ENCODE measurements at regions not wholly inside any gene's neighbourhood (a gene's known extent, or its start where the extent isn't known, plus 50 kb on each side); places are given as distances from the start of the nearest gene placed in this dataset.

DNA sequence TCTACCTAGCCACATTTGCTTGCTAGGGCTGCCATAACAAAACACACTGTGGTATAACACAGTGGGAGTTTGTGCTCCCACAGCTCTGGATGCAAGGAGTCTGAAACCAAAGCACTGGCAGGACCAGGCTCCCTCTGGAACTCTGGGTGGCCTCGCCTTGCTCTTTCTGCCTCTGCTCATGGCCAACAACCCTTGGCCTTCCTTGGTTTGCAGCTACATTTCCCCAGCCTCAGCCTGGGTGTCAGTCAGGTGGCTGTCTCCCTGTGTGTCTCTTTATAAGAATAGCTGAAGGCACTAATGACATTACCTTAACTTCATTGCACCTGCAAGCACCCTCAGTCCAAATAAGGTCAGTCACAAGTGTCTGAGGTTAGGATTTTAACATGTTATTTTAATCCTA is 101.0 kb upstream of the IRX2 start:
- ChIA-PET CTCF (no interaction called here), POLR2A (no interaction called here)
- no peaks in the 10 kb centered on the region for H3K4me1 Mint-ChIP-seq
- Histone ChIP-seq H3K27me3 (replicated peaks in 1 of 4; ENCODE audit: control extremely low read depth in 1 of 4, control insufficient read depth in 3 of 4, insufficient read depth in 4 of 4, low read length in 3 of 4) (no peaks in the 10 kb centered on the region), H3K4me2 (replicated peaks; ENCODE audit: low read depth, low read length, poor library complexity, severe bottlenecking) (no peak overlapping the region), H3K9ac (ENCODE audit: low read length) (no peak overlapping the region), H3K27ac (ENCODE audit: low read length in 2 of 2) (no peak overlapping the region), H3K79me2 (ENCODE audit: control insufficient read depth, insufficient read depth, low read length) (no peaks in the 10 kb centered on the region), H3K4me3 (ENCODE audit: control extremely low read depth in 1 of 5, extremely low read depth in 1 of 5, insufficient read depth in 1 of 5, low read depth in 2 of 5, low read length in 4 of 5) (no peak overlapping the region), H4K20me1 (ENCODE audit: control insufficient read depth, insufficient read depth, low read length, poor library complexity, severe bottlenecking) (no peaks in the 10 kb centered on the region), H2AFZ (ENCODE audit: insufficient read depth, low read depth, low read length, poor library complexity, severe bottlenecking) (no peak overlapping the region), H3K36me3 (replicated peaks in 1 of 2; ENCODE audit: control extremely low read depth in 1 of 2, control insufficient read depth in 1 of 2, extremely low read depth in 1 of 2, insufficient read depth in 2 of 2, low read length in 1 of 2) (no peaks in the 10 kb centered on the region), H3K9me3 (ENCODE audit: control extremely low read depth in 1 of 3, control insufficient read depth in 2 of 3, insufficient read depth in 1 of 3, low read length in 2 of 3) (peaks cover 0 to 6% (median 0%) of the 10 kb centered on the region in 3 donors), H3K4me1 (ENCODE audit: control insufficient read depth in 2 of 2, insufficient read depth in 2 of 2, low read length in 2 of 2) (no peaks in the 10 kb centered on the region)
- TF ChIP-seq, protein P1, sequence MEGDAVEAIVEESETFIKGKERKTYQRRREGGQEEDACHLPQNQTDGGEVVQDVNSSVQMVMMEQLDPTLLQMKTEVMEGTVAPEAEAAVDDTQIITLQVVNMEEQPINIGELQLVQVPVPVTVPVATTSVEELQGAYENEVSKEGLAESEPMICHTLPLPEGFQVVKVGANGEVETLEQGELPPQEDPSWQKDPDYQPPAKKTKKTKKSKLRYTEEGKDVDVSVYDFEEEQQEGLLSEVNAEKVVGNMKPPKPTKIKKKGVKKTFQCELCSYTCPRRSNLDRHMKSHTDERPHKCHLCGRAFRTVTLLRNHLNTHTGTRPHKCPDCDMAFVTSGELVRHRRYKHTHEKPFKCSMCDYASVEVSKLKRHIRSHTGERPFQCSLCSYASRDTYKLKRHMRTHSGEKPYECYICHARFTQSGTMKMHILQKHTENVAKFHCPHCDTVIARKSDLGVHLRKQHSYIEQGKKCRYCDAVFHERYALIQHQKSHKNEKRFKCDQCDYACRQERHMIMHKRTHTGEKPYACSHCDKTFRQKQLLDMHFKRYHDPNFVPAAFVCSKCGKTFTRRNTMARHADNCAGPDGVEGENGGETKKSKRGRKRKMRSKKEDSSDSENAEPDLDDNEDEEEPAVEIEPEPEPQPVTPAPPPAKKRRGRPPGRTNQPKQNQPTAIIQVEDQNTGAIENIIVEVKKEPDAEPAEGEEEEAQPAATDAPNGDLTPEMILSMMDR (IDR thresholded peaks at IDR 0.05), result no peak
- TF ChIP-seq EZH2 (IDR thresholded peaks at IDR 0.05; ENCODE audit: borderline replicate concordance, insufficient read depth, low read depth, low read length, poor library complexity, severe bottlenecking), result no peak
- no peaks in the 10 kb centered on the region for H3K27me3 Mint-ChIP-seq
- ATAC-seq (ENCODE audit: low read depth) (no peak), DNase-seq (no peak)
- WGBS (ENCODE audit: insufficient coverage), result 78% methylated on average over 1 of the region's 1 CpG
- intact Hi-C loops (cut with micrococcal nuclease), result no loop called here
- H3K4me3 Mint-ChIP-seq, result no peak overlapping the region
- peaks cover 6% of the 10 kb centered on the region for H3K9me3 Mint-ChIP-seq (ENCODE audit: insufficient read depth)
- no peak overlapping the region for H3K27ac Mint-ChIP-seq

DNA sequence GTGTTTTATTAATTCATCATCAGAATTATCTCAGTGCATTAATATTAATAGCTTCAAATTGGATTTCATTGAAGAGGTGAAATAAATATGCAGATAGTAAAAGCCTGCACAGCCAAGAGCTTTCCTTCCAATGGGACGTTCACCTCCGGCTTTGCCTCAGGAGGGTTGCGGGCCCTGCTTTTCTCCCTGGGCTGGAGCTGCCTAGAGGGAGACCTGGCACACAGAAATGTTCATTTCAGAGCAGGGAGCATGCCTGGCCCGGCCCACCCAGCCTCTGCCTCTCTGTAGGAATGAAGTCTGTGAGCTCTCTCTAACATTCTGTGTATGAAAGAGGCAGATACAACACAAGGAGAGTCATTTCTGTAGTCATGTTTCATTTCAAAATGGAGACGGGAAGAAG is 100.4 kb upstream of the IRX2 start:
- ChIA-PET POLR2A (no interaction called here), CTCF (no interaction called here)
- Mint-ChIP-seq H3K9me3 (ENCODE audit: insufficient read depth) (peaks cover 6% of the 10 kb centered on the region), H3K4me3 (no peak overlapping the region), H3K27ac (no peak overlapping the region), H3K27me3 (no peaks in the 10 kb centered on the region), H3K4me1 (no peaks in the 10 kb centered on the region)
- ATAC-seq (ENCODE audit: low read depth) (no peak), DNase-seq (no peak)
- no peaks in the 10 kb centered on the region for H4K20me1 ChIP-seq (ENCODE audit: control insufficient read depth, insufficient read depth, low read length, poor library complexity, severe bottlenecking)
- no peak overlapping the region for H2AFZ ChIP-seq (ENCODE audit: insufficient read depth, low read depth, low read length, poor library complexity, severe bottlenecking)
- peaks cover 0 to 6% (median 0%) of the 10 kb centered on the region in 3 donors for H3K9me3 ChIP-seq (ENCODE audit: control extremely low read depth in 1 of 3, control insufficient read depth in 2 of 3, insufficient read depth in 1 of 3, low read length in 2 of 3)
- intact Hi-C loops (cut with micrococcal nuclease), result no loop called here
- H3K27me3 ChIP-seq (replicated peaks in 1 of 4; ENCODE audit: control extremely low read depth in 1 of 4, control insufficient read depth in 3 of 4, insufficient read depth in 4 of 4, low read length in 3 of 4), result no peaks in the 10 kb centered on the region
- WGBS (ENCODE audit: insufficient coverage), result 73% methylated on average over 5 of the region's 5 CpGs
- no peak overlapping the region for H3K27ac ChIP-seq (ENCODE audit: low read length in 2 of 2)
- H3K4me1 ChIP-seq (ENCODE audit: control insufficient read depth in 2 of 2, insufficient read depth in 2 of 2, low read length in 2 of 2), result no peaks in the 10 kb centered on the region
- H3K4me2 ChIP-seq (replicated peaks; ENCODE audit: low read depth, low read length, poor library complexity, severe bottlenecking), result no peak overlapping the region
- H3K9ac ChIP-seq (ENCODE audit: low read length), result no peak overlapping the region
- no peak for TF ChIP-seq EZH2 (IDR thresholded peaks at IDR 0.05; ENCODE audit: borderline replicate concordance, insufficient read depth, low read depth, low read length, poor library complexity, severe bottlenecking)
- TF ChIP-seq, protein P1 (IDR thresholded peaks at IDR 0.05), result no peak
- H3K4me3 ChIP-seq (ENCODE audit: control extremely low read depth in 1 of 5, extremely low read depth in 1 of 5, insufficient read depth in 1 of 5, low read depth in 2 of 5, low read length in 4 of 5), result no peak overlapping the region
- no peaks in the 10 kb centered on the region for H3K79me2 ChIP-seq (ENCODE audit: control insufficient read depth, insufficient read depth, low read length)
- H3K36me3 ChIP-seq (replicated peaks in 1 of 2; ENCODE audit: control extremely low read depth in 1 of 2, control insufficient read depth in 1 of 2, extremely low read depth in 1 of 2, insufficient read depth in 2 of 2, low read length in 1 of 2), result no peaks in the 10 kb centered on the region
